Loucy (cell line): ENCODE measurements at regions not wholly inside any gene's neighbourhood (a gene's known extent, or its start where the extent isn't known, plus 50 kb on each side); places are given as distances from the start of the nearest gene placed in this dataset.

Experiments
- CTCF ChIP-seq: fragments of 200-600 bp; sonication (generic); conservative IDR thresholded peaks from 2 replicates; pipeline ENCODE4 v1.5.1; 2014; ENCODE audit warnings: mild to moderate bottlenecking, antibody characterized with exemption, low read length
- EZH2phosphoT487 ChIP-seq: fragments of 200-600 bp; IDR thresholded peaks from 2 replicates; pipeline ENCODE4 v1.6.1; 2018; ENCODE audit warnings: antibody characterized with exemption, mild to moderate bottlenecking, moderate library complexity, borderline replicate concordance

- TF ChIP-seq CTCF: no peak
- no peak for TF ChIP-seq EZH2phosphoT487
These were observed 698.0 kb upstream of the MEF2C start for GRCh38 chr5:89580976-89581375.
